A549 (cell line): ENCODE measurements at regions not wholly inside any gene's neighbourhood (a gene's known extent, or its start where the extent isn't known, plus 50 kb on each side); places are given as distances from the start of the nearest gene placed in this dataset.

ENCODE experiments used
- ATAC-seq, 2 experiments: fragments of 200-7000 bp in 1 of 2; fragments of >200 bp in 1 of 2; cut with Nextera tagmentation in 1 of 2; cut with Tn5 transposase in 1 of 2; 3 replicates each; pipeline versions ENCODE4 v1.8.0 to v1.9.1; 2018 to 2020; ENCODE audit warnings: mild to moderate bottlenecking in 1 of 2, moderate library complexity in 1 of 2
- CTCF ChIA-PET: fragments of 300-600 bp; sonication (Branson Sonifier 250); formaldehyde crosslinking; extraction: SDS; loops from one replicate; lab custom pipeline; 2021; ENCODE audit warnings: antibody characterized with exemption, inconsistent platforms; lab: Yijun Ruan, JAX
- POLR2A ChIA-PET: fragments of 350-600 bp; formaldehyde crosslinking; extraction: SDS; loops from one replicate; lab custom pipeline; 2021; ENCODE audit warnings: antibody characterized with exemption, inconsistent platforms; lab: Yijun Ruan, JAX
- DNase-seq, 2 experiments: peaks; one replicate each; pipeline versions ENCODE4 v3.0.0 to v3.0.0-alpha.2; 2011 to 2016; ENCODE audit warnings: low read depth in 1 of 2, low spot score in 1 of 2
- FAIRE-seq: peaks from 2 replicates; lab custom pipeline; 2011; peaks lifted over from hg19 to GRCh38; lab: Jason Lieb, UNC
- H3K27ac ChIP-seq, 2 experiments: fragments of >200 bp; sonication (Bioruptor Twin); formaldehyde crosslinking; 3 replicates each; pipeline ENCODE4 v1.5.1; 2016 to 2017
- H3K4me1 ChIP-seq: fragments of >200 bp; sonication (Bioruptor Twin); formaldehyde crosslinking; 3 replicates; pipeline ENCODE4 v1.6.1; 2016
- H3K4me2 ChIP-seq: fragments of >200 bp; sonication (Bioruptor Twin); formaldehyde crosslinking; 3 replicates; pipeline ENCODE4 v1.6.1; 2016
- H3K4me3 ChIP-seq: fragments of >200 bp; sonication (Bioruptor Twin); formaldehyde crosslinking; 3 replicates; pipeline ENCODE4 v1.5.1; 2016
- H3K9me3 ChIP-seq: fragments of >200 bp; sonication (Bioruptor Twin); formaldehyde crosslinking; 3 replicates; pipeline ENCODE4 v1.6.1; 2016
- CBX8 ChIP-seq: fragments of 200-600 bp; sonication (generic); IDR thresholded peaks from 2 replicates; pipeline ENCODE4 v1.6.1; 2016
- CEBPB ChIP-seq, 2 experiments: fragments of >200 bp in 1 of 2; sonication (Bioruptor Twin) in 1 of 2; formaldehyde crosslinking in 1 of 2; IDR thresholded peaks; 2 replicates each; pipeline ENCODE4 v1.6.1; 2012 to 2016
- CHD4 ChIP-seq: fragments of 200-600 bp; sonication (generic); IDR thresholded peaks from 2 replicates; pipeline ENCODE4 v1.6.1; 2016; ENCODE audit warnings: antibody characterized with exemption, mild to moderate bottlenecking, borderline replicate concordance
- CTCF ChIP-seq: fragments of >200 bp; sonication (Bioruptor Twin); formaldehyde crosslinking; IDR thresholded peaks from 3 replicates; pipeline ENCODE4 v1.5.1; 2016
- EP300 ChIP-seq, 2 experiments: fragments of >200 bp; sonication (Bioruptor Twin); formaldehyde crosslinking; IDR thresholded peaks; 2 replicates in 1 of 2; 3 replicates in 1 of 2; pipeline ENCODE4 v1.6.1; 2016 to 2017
- FOSL2 ChIP-seq, 2 experiments: fragments of 450-650 bp in 1 of 2; fragments of >200 bp in 1 of 2; sonication (Bioruptor Twin) in 1 of 2; formaldehyde crosslinking; IDR thresholded peaks; 2 replicates each; pipeline versions ENCODE4 v1.5.0 to v1.6.1; 2016 to 2020; ENCODE audit warnings: mild to moderate bottlenecking in 1 of 2, moderate library complexity in 1 of 2
- GATA3 ChIP-seq: IDR thresholded peaks from 2 replicates; pipeline ENCODE4 v1.6.1; 2012; ENCODE audit warnings: borderline replicate concordance
- HDAC2 ChIP-seq: fragments of 200-600 bp; sonication (generic); IDR thresholded peaks from 2 replicates; pipeline ENCODE4 v1.6.1; 2016
- HES2 ChIP-seq: fragments of >200 bp; sonication (Bioruptor Twin); formaldehyde crosslinking; IDR thresholded peaks from 2 replicates; pipeline ENCODE4 v1.6.1; 2016
- HEYL ChIP-seq: fragments of 250-450 bp; sonication (Bioruptor Pico); IDR thresholded peaks from 2 replicates; pipeline ENCODE4 v1.8.0; 2021; ENCODE audit warnings: mild to moderate bottlenecking, moderate library complexity
- HMGXB4 ChIP-seq: fragments of 250-450 bp; sonication (Bioruptor Pico); IDR thresholded peaks from 2 replicates; pipeline ENCODE4 v1.5.0; 2021; ENCODE audit warnings: mild to moderate bottlenecking, moderate library complexity, borderline replicate concordance
- HOXA7 ChIP-seq: fragments of 250-450 bp; sonication (Bioruptor Pico); IDR thresholded peaks from 2 replicates; pipeline ENCODE4 v1.5.0; 2020; ENCODE audit warnings: mild to moderate bottlenecking, moderate library complexity
- HOXB5 ChIP-seq: fragments of 250-450 bp; sonication (Bioruptor Pico); IDR thresholded peaks from 2 replicates; pipeline ENCODE4 v1.5.0; 2020; ENCODE audit warnings: mild to moderate bottlenecking, moderate library complexity
- KDM1A ChIP-seq: fragments of 200-600 bp; sonication (generic); IDR thresholded peaks from 2 replicates; pipeline ENCODE4 v1.6.1; 2016; ENCODE audit warnings: low read depth, mild to moderate bottlenecking
- KDM5A ChIP-seq: fragments of 200-600 bp; sonication (generic); IDR thresholded peaks from 2 replicates; pipeline ENCODE4 v1.6.1; 2016; ENCODE audit warnings: antibody characterized with exemption, mild to moderate bottlenecking
- MAFK ChIP-seq: fragments of 450-650 bp; IDR thresholded peaks from 2 replicates; pipeline ENCODE4 v1.6.1; 2014; ENCODE audit not compliant: partially characterized antibody
- MAZ ChIP-seq: fragments of 150-350 bp; IDR thresholded peaks from 2 replicates; pipeline ENCODE4 v1.6.1; 2014; ENCODE audit warnings: antibody characterized with exemption, low read depth, low read length, borderline replicate concordance
- MYC ChIP-seq: IDR thresholded peaks from 2 replicates; pipeline ENCODE4 v1.6.1; 2012; ENCODE audit warnings: mild to moderate bottlenecking, inconsistent platforms, low read length, improper control_type of control experiment, borderline replicate concordance
- NR3C1 ChIP-seq: fragments of >200 bp; sonication (Bioruptor Twin); formaldehyde crosslinking; IDR thresholded peaks from 3 replicates; pipeline ENCODE4 v1.6.1; 2017
- POLR2AphosphoS2 ChIP-seq: conservative IDR thresholded peaks from 2 replicates; pipeline ENCODE4 v1.6.1; 2012; ENCODE audit warnings: low read length, improper control_type of control experiment, inconsistent platforms
- RARB ChIP-seq: fragments of 250-450 bp; sonication (Bioruptor Pico); IDR thresholded peaks from 2 replicates; pipeline ENCODE4 v1.8.0; 2021; ENCODE audit warnings: mild to moderate bottlenecking, moderate library complexity
- RCOR1 ChIP-seq: fragments of 150-350 bp; IDR thresholded peaks from 2 replicates; pipeline ENCODE4 v1.6.1; 2014; ENCODE audit warnings: antibody characterized with exemption, low read length, low read depth
- TFCP2L1 ChIP-seq: fragments of 250-450 bp; sonication (Bioruptor Pico); IDR thresholded peaks from 2 replicates; pipeline ENCODE4 v1.5.0; 2021; ENCODE audit warnings: mild to moderate bottlenecking
- ZC3H11A ChIP-seq: fragments of 450-650 bp; IDR thresholded peaks from 2 replicates; pipeline ENCODE4 v1.6.1; 2014; ENCODE audit warnings: antibody characterized with exemption, mild to moderate bottlenecking
- WGBS: methylation state at CpG from one replicate; pipeline ENCODE4 v1.1.6; 2017; ENCODE audit errors: missing lambda C conversion rate; 5-methylcytosine and 5-hydroxymethylcytosine counted together
- TF ChIP-seq, protein P1 (sequence below): IDR thresholded peaks from 2 replicates; pipeline ENCODE4 v1.6.1; 2012
- TF ChIP-seq, protein P2 (sequence below): IDR thresholded peaks from 2 replicates; pipeline ENCODE4 v1.6.1; 2012; ENCODE audit warnings: low read depth, borderline replicate concordance
- TF ChIP-seq, protein P3 (sequence below): fragments of 450-650 bp; IDR thresholded peaks from 2 replicates; pipeline ENCODE4 v1.6.1; 2014; ENCODE audit warnings: antibody characterized with exemption

DNA sequence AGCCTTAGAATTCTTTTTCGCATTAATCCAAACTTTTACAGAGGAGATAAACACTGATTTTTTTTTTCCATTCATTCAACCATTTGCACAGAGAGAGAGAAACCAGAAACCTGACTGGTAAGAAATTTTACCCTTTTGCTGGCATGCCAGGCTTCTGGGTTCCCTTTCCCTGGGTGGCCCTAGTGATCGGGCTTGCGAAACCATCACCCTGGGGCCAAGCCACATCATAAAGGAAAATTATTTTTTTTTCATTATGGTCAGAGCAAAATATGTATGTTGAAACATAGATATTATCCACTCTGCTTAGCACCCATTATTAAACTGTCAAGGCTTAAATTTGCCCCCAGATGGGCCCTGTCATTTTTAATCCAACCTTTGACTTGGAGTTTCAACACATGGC is 55.4 kb upstream of the INHBA start:
- Histone ChIP-seq H3K27ac (no peak overlapping the region), H3K9me3 (no peaks in the 10 kb centered on the region), H3K4me1 (no peaks in the 10 kb centered on the region), H3K4me3 (no peak overlapping the region), H3K4me2 (no peak overlapping the region)
- DNase-seq: no peak
- no peak for FAIRE-seq
- ChIA-PET CTCF (no interaction called here), POLR2A (no interaction called here)
- no peak for ATAC-seq
- WGBS: 21% methylated on average over 3 of the region's 3 CpGs
- TF ChIP-seq, protein P1, sequence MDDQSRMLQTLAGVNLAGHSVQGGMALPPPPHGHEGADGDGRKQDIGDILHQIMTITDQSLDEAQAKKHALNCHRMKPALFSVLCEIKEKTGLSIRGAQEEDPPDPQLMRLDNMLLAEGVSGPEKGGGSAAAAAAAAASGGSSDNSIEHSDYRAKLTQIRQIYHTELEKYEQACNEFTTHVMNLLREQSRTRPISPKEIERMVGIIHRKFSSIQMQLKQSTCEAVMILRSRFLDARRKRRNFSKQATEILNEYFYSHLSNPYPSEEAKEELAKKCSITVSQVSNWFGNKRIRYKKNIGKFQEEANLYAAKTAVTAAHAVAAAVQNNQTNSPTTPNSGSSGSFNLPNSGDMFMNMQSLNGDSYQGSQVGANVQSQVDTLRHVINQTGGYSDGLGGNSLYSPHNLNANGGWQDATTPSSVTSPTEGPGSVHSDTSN: no peak
- no peak for TF ChIP-seq CHD4
- TF ChIP-seq FOSL2 (IDR thresholded peaks at IDR 0.05): no peak
- no peak for TF ChIP-seq FOSL2 (CRISPR knock-in tag; IDR thresholded peaks at IDR 0.05)
- TF ChIP-seq HOXA7 (CRISPR knock-in tag): no peak
- no peak for TF ChIP-seq CTCF
- no peak for TF ChIP-seq RCOR1
- no peak for TF ChIP-seq MAZ
- no peak for TF ChIP-seq NR3C1
- no peak for TF ChIP-seq CBX8
- TF ChIP-seq, protein P2, sequence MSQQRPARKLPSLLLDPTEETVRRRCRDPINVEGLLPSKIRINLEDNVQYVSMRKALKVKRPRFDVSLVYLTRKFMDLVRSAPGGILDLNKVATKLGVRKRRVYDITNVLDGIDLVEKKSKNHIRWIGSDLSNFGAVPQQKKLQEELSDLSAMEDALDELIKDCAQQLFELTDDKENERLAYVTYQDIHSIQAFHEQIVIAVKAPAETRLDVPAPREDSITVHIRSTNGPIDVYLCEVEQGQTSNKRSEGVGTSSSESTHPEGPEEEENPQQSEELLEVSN: no peak
- no peak for TF ChIP-seq KDM1A
- TF ChIP-seq HDAC2: no peak
- TF ChIP-seq MAFK: no peak
- TF ChIP-seq RARB: no peak
- no peak for TF ChIP-seq ZC3H11A
- TF ChIP-seq CEBPB (IDR thresholded peaks at IDR 0.05): no peak

DNA sequence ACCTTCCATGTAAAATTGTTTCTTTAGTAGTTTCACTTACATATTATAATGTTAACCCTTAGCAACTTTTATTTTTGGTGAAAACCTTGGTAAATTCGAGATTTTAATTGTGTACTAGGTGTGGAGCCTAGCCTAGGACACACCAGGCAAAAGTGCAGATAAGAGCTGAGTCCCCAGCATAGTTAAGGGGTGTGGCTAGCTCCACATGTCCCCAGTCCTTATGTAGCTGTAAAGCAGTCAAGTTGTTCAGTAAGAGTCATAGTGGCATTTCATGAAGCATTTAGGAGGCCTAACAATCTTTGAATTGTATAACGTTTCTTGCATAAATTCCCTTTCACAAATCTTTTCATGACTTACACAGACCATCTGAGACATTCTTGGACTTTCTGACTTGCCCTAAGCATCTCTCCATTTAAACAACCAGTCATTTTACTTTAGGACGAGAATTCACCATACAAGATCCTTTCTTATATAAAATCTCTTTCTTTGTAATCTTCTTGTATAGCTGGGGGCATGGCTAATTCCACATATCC is 53.8 kb upstream of the INHBA start:
- WGBS: under 1% methylated on average over 3 of the region's 3 CpGs
- Histone ChIP-seq H3K4me2 (no peak overlapping the region), H3K9me3 (no peaks in the 10 kb centered on the region), H3K4me3 (no peak overlapping the region), H3K27ac (no peak overlapping the region), H3K4me1 (no peaks in the 10 kb centered on the region)
- no peak for TF ChIP-seq CBX8
- TF ChIP-seq ZC3H11A: no peak
- TF ChIP-seq TFCP2L1 (CRISPR knock-in tag): no peak
- no peak for TF ChIP-seq POLR2AphosphoS2
- no peak for TF ChIP-seq HEYL (CRISPR knock-in tag)
- TF ChIP-seq HDAC2: no peak
- no peak for TF ChIP-seq HMGXB4 (CRISPR knock-in tag)
- no peak for TF ChIP-seq HOXB5 (CRISPR knock-in tag)
- TF ChIP-seq, protein P3, sequence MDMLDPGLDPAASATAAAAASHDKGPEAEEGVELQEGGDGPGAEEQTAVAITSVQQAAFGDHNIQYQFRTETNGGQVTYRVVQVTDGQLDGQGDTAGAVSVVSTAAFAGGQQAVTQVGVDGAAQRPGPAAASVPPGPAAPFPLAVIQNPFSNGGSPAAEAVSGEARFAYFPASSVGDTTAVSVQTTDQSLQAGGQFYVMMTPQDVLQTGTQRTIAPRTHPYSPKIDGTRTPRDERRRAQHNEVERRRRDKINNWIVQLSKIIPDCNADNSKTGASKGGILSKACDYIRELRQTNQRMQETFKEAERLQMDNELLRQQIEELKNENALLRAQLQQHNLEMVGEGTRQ: no peak
- TF ChIP-seq GATA3: no peak
- no peak for TF ChIP-seq MYC
- no peak for TF ChIP-seq KDM5A
- TF ChIP-seq EP300 (IDR thresholded peaks at IDR 0.05): no peak
- no peak for TF ChIP-seq CTCF
- TF ChIP-seq HES2: no peak
- ChIA-PET CTCF (no interaction called here), POLR2A (no interaction called here)
- DNase-seq: no peak
- no peak for FAIRE-seq
- ATAC-seq: no peak
